HPDE6-E6E7 (cell line): ENCODE measurements at regions not wholly inside any gene's neighbourhood (a gene's known extent, or its start where the extent isn't known, plus 50 kb on each side); places are given as distances from the start of the nearest gene placed in this dataset.
A peak's percentile ranks its signal among the peaks of the same experiment; 100 is the strongest.
"Not testable (repeated sequence)": the region's sequence is repeated elsewhere in the genome, so short reads cannot be mapped to it uniquely, and the experiment has no call there.

Experiments
- DNase-seq: peaks from one replicate; pipeline ENCODE4 v3.0.0; 2011; ENCODE audit warnings: missing footprints; ENCODE audit errors: extremely low spot score

GRCh38 chr9:88596376-88596775 lies 61.4 kb downstream of the NXNL2 start:
- DNase-seq: no peak

- no peak for DNase-seq
These were observed 70.0 kb downstream of the NXNL2 start for GRCh38 chr9:88604836-88605511.

GRCh38 chr9:88605512-88606362 lies 70.8 kb downstream of the NXNL2 start:
- no peak for DNase-seq

GRCh38 chr9:88614359-88614758 lies 79.4 kb downstream of the NXNL2 start:
- DNase-seq: no peak

- no peak for DNase-seq
These were observed 88.7 kb downstream of the NXNL2 start for GRCh38 chr9:88623698-88624097.

- no peak for DNase-seq
These were observed 93.1 kb downstream of the NXNL2 start for GRCh38 chr9:88628114-88628513.

GRCh38 chr9:88628811-88629210 lies 93.8 kb downstream of the NXNL2 start:
- no peak for DNase-seq

- not testable (repeated sequence) for DNase-seq
These were observed 95.6 kb downstream of the NXNL2 start for GRCh38 chr9:88630574-88630973.

GRCh38 chr9:88635151-88635550 lies 100.2 kb downstream of the NXNL2 start:
- DNase-seq: no peak

- DNase-seq: no peak
These were observed 106.7 kb downstream of the NXNL2 start for GRCh38 chr9:88641456-88642240.

GRCh38 chr9:88642336-88642735 lies 107.4 kb downstream of the NXNL2 start:
- DNase-seq: no peak

GRCh38 chr9:88643931-88644330 lies 109.0 kb downstream of the NXNL2 start:
- no peak for DNase-seq

GRCh38 chr9:88645172-88645878 lies 110.3 kb downstream of the NXNL2 start:
- no peak for DNase-seq

- no peak for DNase-seq
These were observed 110.9 kb downstream of the NXNL2 start for GRCh38 chr9:88645879-88646199.

GRCh38 chr9:88646539-88647300 lies 111.7 kb downstream of the NXNL2 start:
- DNase-seq: no peak

GRCh38 chr9:88651682-88652633 lies 117.0 kb downstream of the NXNL2 start:
- peak; percentile 87 for DNase-seq

- no peak for DNase-seq
These were observed 117.9 kb downstream of the NXNL2 start for GRCh38 chr9:88652876-88653275.

- DNase-seq: no peak
These were observed 118.4 kb downstream of the NXNL2 start for GRCh38 chr9:88653406-88653805.

- no peak for DNase-seq
These were observed 118.9 kb downstream of the NXNL2 start for GRCh38 chr9:88653911-88654310.

- DNase-seq: no peak
These were observed 122.9 kb downstream of the NXNL2 start for GRCh38 chr9:88657893-88658292.
